RWPE2 (cell line): ENCODE measurements at regions not wholly inside any gene's neighbourhood (a gene's known extent, or its start where the extent isn't known, plus 50 kb on each side); places are given as distances from the start of the nearest gene placed in this dataset.

Source experiments
- ATAC-seq: fragments of 200-7000 bp; cut with Tn5 transposase; 3 replicates; pipeline ENCODE4 v1.9.1; 2021; ENCODE audit warnings: low read depth
- DNase-seq: peaks from one replicate; pipeline ENCODE4 v3.0.0-alpha.2; 2020; ENCODE audit warnings: low spot score
- H3K27ac ChIP-seq: fragments of 450-650 bp; 2 replicates; pipeline ENCODE4 v1.5.1; 2017; ENCODE audit warnings: mild to moderate bottlenecking; ENCODE audit not compliant: poor library complexity, severe bottlenecking
- H3K27me3 ChIP-seq: fragments of 250-450 bp; sonication (Bioruptor Pico); 2 replicates; pipeline ENCODE4 v1.5.1; 2021; ENCODE audit warnings: mild to moderate bottlenecking, moderate library complexity; ENCODE audit not compliant: insufficient read depth, poor library complexity, severe bottlenecking
- H3K36me3 ChIP-seq: fragments of 250-450 bp; sonication (Bioruptor Pico); 2 replicates; pipeline ENCODE4 v1.5.1; 2020; ENCODE audit warnings: low read depth, mild to moderate bottlenecking, moderate library complexity
- H3K4me1 ChIP-seq: fragments of 250-450 bp; sonication (Bioruptor Pico); 2 replicates; pipeline ENCODE4 v1.5.1; 2021; ENCODE audit warnings: mild to moderate bottlenecking, moderate library complexity; ENCODE audit not compliant: insufficient read depth, poor library complexity, severe bottlenecking
- H3K4me3 ChIP-seq: fragments of 250-450 bp; sonication (Bioruptor Pico); 2 replicates; pipeline ENCODE4 v1.5.1; 2021; ENCODE audit warnings: mild to moderate bottlenecking, moderate library complexity; ENCODE audit not compliant: severe bottlenecking
- H3K9me3 ChIP-seq: fragments of 250-450 bp; sonication (Bioruptor Pico); 2 replicates; pipeline ENCODE4 v1.5.1; 2021; ENCODE audit warnings: mild to moderate bottlenecking, moderate library complexity; ENCODE audit not compliant: severe bottlenecking
- CTCF ChIP-seq: fragments of 450-650 bp; IDR thresholded peaks from one replicate; pipeline ENCODE4 v1.5.1; 2017; ENCODE audit warnings: mild to moderate bottlenecking, moderate library complexity; ENCODE audit not compliant: poor library complexity, severe bottlenecking

DNA sequence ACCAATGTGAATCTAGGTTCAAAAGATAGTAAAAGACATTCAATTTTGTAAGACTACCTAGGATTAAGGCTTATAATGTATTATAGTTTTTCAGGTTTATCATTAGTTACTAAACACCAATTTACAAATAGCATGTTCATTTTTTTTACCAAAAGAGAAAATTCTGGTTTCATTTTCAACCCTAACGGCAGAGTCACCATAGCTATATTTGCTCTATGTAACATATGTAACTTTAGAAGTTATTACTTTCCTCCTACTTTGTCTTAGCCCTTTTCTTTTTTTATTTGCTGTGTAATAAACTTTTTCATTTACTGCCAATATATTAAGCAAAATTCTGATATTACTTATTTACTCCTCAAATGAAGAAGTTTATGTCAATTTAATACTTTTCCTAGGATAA, 639.6 kb downstream of the ARAP2 start:
- Histone ChIP-seq H3K9me3 (no peaks in the 10 kb centered on the region), H3K27me3 (no peaks in the 10 kb centered on the region), H3K4me3 (no peak overlapping the region), H3K27ac (no peak overlapping the region), H3K4me1 (no peaks in the 10 kb centered on the region), H3K36me3 (no peaks in the 10 kb centered on the region)
- ATAC-seq (no peak), DNase-seq (no peak)
- TF ChIP-seq CTCF, result no peak

GRCh38 chr4:35608205-35608604, 636.1 kb downstream of the ARAP2 start:
- no peaks in the 10 kb centered on the region for H3K27me3 ChIP-seq
- no peaks in the 10 kb centered on the region for H3K9me3 ChIP-seq
- H3K27ac ChIP-seq, result no peak overlapping the region
- no peak overlapping the region for H3K4me3 ChIP-seq
- no peaks in the 10 kb centered on the region for H3K4me1 ChIP-seq
- TF ChIP-seq CTCF, result no peak
- DNase-seq (no peak), ATAC-seq (no peak)
- no peaks in the 10 kb centered on the region for H3K36me3 ChIP-seq

- TF ChIP-seq CTCF, result no peak
- DNase-seq, result no peak
- H3K4me3 ChIP-seq, result no peak overlapping the region
- no peaks in the 10 kb centered on the region for H3K36me3 ChIP-seq
- no peak overlapping the region for H3K27ac ChIP-seq
- H3K9me3 ChIP-seq, result no peaks in the 10 kb centered on the region
- H3K27me3 ChIP-seq, result no peaks in the 10 kb centered on the region
- no peak for ATAC-seq
- no peaks in the 10 kb centered on the region for H3K4me1 ChIP-seq
These were observed 630.2 kb downstream of the ARAP2 start for GRCh38 chr4:35614120-35614519.

- Histone ChIP-seq H3K27ac (no peak overlapping the region), H3K4me3 (no peak overlapping the region), H3K4me1 (no peaks in the 10 kb centered on the region), H3K27me3 (no peaks in the 10 kb centered on the region), H3K36me3 (no peaks in the 10 kb centered on the region), H3K9me3 (no peaks in the 10 kb centered on the region)
- DNase-seq (no peak), ATAC-seq (no peak)
- TF ChIP-seq CTCF, result no peak
These were observed 604.4 kb downstream of the ARAP2 start for GRCh38 chr4:35639929-35640328.

DNA sequence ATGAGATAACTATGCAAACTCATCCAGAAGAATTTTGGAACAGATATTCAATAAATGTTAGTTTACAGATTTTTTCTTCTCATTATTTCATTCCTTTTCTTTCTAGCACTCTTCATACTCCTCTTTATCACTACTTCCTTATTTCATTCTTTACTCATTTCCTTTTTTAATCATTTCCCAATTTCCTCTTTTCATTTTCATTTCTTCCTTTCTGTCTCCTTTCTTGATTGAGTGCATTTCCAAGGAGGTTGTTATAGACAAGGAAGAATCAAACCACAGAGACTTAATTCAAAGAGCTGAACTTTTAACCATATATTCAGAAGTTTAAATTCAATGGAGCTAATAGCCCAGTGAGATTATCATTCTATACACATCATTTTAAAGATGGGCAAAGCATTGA, 600.7 kb downstream of the ARAP2 start:
- H3K27ac ChIP-seq, result no peak overlapping the region
- no peak for ATAC-seq

More for the DNA sequence above, 600.7 kb downstream of the ARAP2 start:
- DNase-seq, result no peak
- Histone ChIP-seq H3K4me3 (no peak overlapping the region), H3K4me1 (no peaks in the 10 kb centered on the region), H3K36me3 (no peaks in the 10 kb centered on the region), H3K27me3 (no peaks in the 10 kb centered on the region), H3K9me3 (no peaks in the 10 kb centered on the region)
- TF ChIP-seq CTCF, result no peak
